HK-2 (cell line): ENCODE measurements at regions not wholly inside any gene's neighbourhood (a gene's known extent, or its start where the extent isn't known, plus 50 kb on each side); places are given as distances from the start of the nearest gene placed in this dataset.
"Not testable (repeated sequence)": the region's sequence is repeated elsewhere in the genome, so short reads cannot be mapped to it uniquely, and the experiment has no call there.

Experiments
- DNase-seq: peaks from one replicate; pipeline ENCODE4 v3.0.0-alpha.2; 2018; ENCODE audit not compliant: unreplicated experiment

DNA sequence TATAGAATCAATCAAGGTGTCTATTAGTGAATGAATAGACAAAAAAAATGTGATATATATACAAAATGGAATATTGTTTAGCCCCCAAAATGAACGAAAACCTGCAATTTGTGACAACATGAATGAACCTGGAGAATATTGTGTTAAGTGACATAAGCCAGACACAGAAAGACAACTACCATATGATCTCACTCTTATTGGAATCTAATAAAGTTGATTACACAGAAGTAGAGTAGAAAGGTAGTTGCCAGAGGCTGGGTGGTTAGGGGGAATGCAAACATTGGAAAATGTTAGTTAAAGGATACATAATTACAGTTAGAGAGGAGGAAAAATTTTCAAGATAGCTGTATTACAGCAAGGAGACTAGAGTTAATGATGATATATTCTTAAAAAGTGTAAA lies 1962.3 kb downstream of the EFNA5 start:
- no peak for DNase-seq

DNA sequence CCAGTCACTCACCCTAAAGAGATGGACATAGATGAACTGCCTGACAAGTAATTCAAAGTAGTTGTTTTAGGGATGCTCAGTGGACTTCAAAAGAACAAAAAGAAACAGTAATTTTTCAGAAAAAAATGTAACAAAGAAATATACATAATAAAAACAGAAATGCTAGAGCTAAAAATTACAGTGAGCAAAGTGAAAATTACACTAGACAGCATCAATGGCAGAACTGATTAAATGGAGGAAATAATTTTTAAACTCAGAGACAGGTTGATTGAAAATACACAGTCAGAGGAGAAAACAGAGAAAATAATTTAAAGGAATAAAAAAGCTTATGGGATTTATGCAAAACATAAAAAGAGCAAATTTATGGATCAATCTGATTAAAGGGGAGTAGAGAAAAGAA lies 1968.4 kb downstream of the EFNA5 start:
- no peak for DNase-seq

DNA sequence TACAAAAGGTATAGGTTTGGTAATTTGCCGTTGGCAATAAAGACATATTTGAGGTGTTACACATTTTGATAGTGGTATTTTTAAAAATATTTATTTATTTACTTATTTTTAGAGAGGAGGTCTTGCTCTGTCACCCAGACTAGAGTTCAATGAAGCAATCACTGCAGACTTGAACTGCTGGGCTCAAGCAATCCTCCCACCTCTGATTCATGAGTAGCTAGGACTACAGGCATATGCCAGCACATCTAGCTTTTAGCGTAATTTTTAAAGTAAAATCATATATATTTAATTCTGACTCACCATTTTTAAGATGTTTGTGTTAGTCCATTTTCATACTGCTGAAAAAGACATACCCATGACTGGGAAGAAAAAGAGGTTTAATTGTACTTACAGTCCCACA lies 1974.3 kb downstream of the EFNA5 start:
- no peak for DNase-seq

DNA sequence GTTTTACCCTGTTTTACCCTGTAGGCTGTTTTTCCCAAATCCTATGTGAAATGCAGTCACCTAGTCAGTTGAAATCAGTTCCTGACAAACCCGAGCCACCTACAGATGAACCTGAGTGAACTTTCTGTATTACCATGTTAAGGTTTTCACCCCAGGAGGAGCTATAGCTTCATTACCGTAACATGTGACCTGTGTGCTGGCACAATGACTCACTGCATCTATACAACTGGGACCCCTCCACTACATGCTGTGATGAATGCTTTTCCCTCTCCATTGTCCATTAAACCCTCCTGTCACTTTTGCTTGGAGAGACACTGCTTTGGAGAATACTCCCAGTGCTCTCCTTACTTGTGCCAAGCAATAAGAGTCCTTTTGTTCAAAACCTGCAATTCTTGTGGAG lies 1974.8 kb downstream of the EFNA5 start:
- no peak for DNase-seq

DNA sequence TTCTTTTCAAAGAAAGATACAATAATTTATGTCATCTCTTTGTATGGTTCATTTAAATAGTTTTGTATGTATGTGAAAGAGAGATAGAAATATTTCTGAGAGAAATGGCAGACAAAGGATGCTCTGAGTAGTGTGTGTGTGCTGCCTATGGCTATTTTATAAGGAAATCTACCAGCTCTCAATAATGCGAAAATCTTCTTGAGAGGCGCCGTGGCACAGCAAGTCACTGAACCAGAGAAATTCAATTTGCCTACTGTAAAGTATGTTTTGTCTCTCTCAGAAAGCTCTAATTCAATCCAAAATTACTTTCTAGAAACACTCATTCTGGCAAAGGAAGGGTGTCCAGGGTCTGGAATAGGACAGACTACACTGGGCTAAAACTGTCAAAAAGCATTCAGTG lies 1981.1 kb downstream of the EFNA5 start:
- no peak for DNase-seq

DNA sequence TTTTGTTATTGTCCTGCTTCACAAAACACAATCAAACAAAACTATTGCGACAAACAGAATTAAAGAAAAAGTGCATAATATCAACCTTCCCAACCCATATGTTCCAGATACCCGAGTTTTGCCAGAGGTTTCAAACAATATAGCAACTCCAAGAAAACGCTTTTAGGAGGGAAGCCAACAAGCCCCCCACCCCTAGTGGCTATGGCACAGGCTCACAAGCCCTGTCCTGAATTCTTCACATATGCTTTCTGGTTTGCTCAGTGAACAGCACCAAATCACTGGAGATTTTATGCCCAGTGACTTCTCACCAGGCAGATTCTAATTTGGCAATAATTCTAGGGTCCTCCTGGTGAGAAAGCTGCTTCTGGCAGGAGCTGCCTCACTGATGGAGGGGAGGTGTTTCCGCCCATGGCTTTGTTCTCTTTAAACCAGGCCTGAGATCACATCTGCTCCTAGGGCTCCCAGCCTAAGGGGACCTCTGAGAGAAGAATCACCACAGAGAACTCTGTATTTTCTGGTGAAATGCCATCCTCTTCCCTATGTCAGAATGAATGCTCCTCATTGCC lies 1982.4 kb downstream of the EFNA5 start:
- no peak for DNase-seq

DNA sequence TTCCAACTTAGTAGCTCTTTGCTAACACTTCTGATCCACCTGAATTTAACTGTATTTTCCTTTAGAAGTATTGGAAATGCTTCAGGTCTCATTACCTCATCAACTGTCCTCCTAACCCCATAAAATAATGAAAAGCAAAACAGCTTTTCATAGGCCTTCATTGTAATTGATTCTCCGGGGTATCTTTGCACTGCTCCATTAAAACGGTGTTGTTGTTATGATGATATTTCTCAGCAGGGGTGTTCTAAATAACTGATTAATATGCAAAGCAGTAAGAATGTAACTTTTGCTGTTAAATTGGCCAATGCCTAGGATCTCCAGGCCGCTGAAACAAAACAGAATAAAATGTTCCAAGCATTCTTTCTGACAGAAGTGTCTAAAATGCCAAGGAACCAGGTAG lies 1983.2 kb downstream of the EFNA5 start:
- DNase-seq = no peak

DNA sequence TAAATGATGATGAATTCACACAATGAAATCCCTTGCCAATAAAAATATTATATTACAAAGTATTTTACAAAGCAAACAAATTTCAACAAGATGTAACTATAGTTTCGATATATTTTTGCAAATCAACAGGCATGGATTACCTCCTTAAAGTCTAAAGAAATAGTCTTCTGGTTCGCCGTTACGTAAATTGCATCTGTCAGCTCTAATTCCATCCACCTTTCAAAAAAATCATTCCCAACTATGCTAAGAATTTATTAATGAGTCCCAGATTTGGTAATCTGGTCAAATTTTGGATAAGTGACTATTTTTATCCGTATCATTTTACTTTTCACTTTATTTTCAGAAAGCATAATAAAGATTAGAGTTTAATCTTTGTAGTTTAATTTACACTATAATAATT lies 1984.9 kb downstream of the EFNA5 start:
- DNase-seq = no peak

DNA sequence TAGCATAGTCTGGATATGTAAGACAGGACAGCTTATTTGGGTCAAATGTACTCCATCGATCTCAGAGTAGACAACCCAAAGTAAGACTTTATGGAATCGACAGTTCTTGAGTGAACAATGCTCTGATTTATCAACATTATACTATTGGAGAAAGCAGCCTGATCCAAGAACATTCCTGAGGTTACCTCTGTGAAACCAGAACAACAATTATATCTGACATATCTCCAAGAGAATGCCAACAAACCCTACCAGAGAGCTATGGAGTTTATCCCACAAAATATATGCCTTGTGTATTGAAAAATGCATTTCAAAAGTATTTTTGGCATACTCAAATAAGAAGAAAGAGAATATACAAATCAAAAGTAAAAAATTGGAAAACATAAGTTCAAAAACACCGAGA lies 1985.9 kb downstream of the EFNA5 start:
- DNase-seq = no peak

DNA sequence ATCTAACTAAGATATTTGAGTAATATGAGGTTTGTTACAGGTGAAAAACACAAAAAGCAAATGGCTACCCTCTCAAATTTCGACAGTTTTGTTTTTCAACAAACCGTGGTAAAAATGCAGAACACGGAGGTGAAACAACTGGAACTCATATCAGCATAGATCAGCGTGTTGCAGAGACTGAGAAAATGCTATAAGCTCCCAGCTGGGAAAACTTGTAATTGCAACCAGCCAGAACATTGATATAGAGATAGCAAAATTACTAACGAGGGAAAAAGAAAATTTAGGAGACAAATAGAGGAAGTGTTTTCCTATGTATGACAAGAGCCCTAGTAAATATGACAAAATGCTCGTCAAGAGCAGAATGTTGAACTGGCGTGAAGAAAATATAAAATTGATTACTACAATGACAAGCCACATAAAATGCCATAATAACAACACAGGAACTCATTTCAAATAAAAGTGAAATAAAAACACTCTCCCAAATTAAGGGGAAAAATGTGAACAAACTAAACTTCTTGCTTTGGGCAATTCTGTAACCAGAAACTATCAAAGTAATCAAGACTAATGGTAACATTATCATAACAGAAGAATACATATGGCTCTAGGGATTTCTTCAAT lies 1989.8 kb downstream of the EFNA5 start:
- DNase-seq = no peak

DNA sequence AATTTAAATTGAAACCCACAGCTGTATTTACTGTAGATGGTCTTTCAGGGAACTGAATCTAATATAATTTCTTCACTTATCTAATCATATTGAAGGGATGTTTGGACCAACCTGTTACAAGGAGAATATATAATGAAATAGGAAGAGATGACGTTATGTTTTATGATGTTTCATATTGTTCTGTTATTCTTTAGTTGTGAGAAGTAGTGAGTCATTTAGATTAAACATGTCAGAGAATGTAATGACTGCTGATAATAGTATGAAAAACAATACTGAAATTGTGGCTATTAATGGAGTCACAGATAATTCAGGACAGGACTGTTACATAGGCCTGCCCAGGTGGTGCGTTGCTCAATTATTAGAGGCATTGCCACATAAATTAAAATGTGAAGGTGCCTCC lies 1993.4 kb downstream of the EFNA5 start:
- no peak for DNase-seq

DNA sequence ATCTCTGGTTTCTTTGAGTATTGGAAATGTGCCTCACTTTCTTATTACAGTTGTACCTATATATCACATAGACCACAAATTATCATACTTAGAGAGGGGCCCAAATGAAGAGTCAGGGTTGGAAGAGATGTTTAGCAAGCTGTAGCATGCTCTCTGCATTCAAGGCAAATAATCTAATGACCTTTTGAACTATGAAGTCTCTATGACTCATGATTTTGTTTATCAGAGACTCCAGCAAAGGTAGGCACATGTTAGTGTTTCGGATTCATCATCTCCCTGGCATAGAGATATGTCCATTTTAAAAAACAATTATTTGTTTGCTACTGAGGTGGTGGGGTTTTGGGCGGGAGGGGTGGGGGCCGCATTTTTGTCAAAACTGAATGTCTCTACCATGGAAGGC lies 2000.1 kb downstream of the EFNA5 start:
- no peak for DNase-seq

DNA sequence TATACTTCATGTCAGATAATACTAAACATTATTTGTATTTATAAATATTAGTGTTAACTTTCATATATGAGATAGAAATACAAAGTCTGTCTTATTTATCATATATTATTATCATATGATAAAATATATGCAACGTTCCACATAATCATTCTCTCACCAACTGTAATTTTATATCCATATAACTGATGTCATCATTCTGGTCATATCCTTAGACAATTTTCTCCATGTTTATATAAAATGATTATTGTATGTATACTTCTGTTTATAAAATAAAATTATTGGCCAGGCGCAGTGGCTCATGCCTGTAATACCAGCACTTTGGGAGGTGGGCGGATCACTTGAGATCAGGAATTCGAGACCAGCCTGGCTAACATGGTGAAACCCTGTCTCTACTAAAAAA lies 2007.1 kb downstream of the EFNA5 start:
- no peak for DNase-seq

DNA sequence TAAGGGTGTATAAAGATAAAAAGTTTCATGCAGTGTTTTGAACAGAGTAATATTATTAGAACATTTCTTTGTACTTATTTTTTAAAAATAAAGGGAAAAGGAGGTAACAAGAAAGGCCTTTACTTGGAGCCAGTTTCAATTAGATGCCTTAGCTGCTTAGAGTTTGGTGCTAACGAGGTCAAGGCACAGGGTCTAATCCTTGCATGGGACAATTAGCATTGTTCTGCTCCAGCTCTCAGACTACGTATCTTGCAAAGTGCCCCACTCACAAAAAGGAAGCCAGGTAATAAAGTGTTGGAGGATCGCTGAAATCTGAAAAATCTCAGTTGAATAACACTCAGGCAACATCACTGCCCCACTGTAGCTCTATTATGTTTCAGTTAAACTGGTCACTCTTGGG lies 2011.3 kb downstream of the EFNA5 start:
- DNase-seq = no peak

DNA sequence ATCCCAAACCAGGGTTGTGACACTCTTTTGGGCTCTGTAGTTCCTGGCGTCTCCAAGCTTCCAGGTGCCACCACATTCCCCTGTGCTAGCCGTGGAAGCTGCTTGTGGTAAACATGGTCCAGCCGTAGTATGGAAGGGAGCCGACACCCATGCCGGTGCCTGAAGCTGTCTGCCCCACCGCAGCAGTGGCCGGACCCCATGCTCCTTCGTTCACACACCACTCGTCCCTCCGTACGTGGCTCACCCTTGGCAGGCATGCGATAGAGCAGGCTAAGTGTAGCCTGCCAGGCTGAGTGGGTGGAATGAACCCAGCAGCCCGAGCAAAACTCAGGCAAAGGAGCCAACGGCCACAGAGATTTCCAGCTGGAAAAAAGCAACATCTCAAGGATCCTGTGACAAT lies 2030.4 kb downstream of the EFNA5 start:
- DNase-seq = no peak

DNA sequence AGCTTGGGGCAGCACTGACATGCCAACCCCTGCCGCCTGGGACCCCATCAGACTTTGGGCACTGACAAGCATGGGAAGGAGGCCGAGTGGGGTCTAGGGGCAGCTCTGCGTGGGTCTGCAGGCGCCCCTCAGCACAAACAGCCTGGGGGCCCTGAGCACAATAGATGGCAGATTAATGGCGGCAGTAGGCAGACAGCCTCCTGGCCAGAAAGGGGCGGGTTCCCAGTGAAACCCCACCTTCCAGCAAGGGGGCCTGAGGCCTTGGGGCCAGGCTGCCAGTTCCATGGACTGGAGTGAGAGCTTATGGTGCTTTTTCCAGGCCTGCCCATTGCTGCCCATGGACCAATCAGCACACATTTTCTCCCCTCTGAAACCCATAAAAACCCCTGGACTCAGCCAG lies 2031.2 kb downstream of the EFNA5 start:
- DNase-seq = no peak

DNA sequence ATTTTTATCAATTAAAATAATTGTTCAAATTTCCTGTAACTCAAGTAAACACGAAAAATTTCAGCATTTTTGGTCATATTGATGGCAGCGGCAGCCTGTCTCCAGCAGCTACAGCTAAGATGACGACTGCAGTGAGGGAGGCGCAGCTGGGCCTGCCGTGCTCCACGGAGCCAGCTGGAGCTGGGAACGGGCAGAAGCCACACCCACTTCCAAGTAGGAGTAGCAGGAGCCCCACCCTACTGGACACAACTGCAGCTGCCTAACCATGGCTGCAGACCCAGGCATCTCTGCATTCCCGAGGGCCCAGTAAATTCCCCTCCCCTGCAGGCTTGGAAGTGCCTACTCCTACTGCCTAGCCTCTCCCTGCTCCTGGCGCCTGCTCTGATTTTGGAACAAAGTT lies 2031.7 kb downstream of the EFNA5 start:
- no peak for DNase-seq

DNA sequence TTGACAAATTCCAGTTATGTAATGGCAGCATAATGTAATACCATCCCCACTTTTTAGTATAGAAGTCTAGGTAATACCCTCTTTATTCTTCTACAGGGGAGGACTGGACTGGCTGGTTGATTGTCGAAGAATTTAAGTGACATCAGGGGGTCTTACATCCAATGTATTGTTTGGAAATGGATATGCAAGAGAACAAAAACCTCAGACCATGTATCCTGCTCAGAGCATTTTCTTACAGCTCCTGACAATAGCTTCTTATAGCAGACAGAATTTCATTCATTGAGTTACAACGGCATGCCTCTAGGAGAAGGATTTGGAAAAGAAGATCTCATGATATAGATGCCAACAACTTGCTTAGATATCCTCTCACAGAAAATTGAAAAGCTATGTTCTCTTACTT lies 2032.3 kb downstream of the EFNA5 start:
- DNase-seq = no peak

DNA sequence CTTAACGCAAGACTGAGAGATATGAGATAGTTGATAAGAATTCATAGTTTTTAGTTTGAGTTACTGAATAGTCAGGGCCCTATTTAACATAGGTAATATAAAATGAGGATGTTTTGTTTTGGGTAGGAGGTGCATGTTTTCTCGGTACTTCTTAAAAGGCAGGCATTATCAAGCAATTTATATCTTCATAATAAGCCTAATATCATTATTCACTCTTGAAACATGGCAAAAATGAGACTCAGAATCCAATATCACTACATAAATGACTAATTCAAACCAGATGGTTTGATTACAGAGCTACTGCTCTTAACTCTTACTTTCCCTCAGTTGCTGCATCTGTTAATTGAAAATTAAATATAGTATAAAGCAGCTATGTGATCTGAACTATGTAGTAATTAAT lies 2038.7 kb downstream of the EFNA5 start:
- DNase-seq = no peak

DNA sequence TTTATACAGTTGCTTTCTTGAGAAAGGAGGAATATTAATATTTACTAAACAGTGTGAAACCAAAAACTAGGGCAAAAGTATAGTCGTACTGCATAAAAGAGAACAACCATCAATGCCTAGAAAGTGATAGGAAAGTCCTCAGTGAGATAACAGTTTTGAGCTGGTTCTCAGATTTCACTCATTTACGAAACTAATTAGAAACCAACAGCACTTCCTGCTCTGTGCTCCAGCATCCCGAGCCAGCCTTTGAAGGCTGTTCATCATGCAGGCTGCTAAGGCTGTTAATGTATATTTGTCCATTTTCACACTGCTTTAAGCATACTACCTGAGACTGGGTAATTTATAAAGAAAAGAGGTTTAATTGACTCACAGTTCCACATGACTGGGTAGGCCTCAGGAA lies 2039.9 kb downstream of the EFNA5 start:
- no peak for DNase-seq

DNA sequence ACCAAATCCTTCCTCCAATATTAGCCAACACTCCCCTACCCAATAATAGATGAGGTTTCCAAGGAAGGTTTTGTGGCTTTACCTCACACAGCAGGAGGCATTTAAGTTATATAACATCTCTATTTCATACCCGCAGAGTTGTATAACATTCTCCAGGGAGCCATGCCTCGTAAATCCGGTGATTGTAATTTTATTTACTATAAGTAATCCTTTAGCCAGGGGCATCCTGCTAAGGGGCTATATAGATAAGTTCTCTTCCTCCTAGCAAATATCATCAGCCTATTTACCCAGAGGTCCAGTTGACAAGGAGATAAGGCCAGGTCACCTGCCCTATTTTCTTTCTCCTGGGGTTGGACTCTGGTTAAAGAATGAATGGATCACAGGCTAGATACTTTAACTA lies 2051.0 kb downstream of the EFNA5 start:
- no peak for DNase-seq

DNA sequence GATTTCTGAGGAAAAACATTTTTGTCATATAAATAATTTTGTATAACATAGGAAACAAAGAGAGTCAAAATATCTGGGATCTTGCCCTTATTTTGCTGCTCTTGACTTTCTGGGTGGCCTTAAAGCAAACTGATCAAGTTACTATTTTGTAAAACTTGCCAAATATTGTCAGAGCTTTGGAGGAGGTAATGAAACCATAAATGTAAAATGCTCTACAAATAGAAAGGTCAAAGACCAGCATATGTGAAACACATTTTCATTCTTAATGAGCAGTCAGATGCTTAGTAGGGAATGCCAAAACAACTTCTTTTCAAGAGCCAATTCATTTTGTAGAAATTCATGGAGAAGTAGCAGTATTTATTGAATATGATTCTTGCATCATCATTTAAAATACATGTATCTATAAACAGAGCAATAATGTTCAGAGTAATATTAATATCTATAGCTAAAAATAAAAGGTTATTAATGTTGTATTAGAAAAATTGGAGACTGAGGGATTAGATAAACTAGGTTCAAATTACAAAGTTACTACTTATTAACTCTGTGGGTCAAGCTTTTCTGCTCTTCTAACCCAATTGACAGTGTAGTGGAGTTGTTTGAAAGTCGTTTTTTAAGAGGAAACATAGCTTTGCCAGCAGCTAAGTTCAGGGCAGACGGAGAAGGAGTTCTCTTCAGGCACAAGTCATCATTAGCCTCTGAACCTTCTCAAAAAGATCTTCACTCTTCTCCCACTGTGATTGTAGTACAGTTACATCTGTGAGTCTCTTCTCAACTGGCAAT lies 2053.1 kb downstream of the EFNA5 start:
- no peak for DNase-seq

DNA sequence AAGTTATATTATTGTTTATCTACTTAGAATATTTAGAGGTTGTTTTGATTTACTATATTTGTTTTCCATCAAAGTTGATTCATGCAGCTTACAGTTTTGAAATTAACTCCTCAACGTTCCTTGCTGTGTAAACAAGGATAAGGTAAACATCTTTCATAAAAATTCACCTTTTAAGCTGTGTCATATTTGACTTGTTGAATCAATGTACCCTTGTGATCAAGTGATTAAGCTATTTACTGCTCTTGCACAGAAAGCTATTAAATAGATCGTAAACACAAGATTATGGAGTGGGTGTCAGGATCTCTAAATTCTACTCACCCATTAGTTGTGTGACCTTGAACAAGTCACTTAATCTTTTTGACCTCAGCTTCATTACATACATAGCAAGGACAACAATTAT lies 2054.0 kb upstream of the NUDT12 start:
- DNase-seq = no peak

DNA sequence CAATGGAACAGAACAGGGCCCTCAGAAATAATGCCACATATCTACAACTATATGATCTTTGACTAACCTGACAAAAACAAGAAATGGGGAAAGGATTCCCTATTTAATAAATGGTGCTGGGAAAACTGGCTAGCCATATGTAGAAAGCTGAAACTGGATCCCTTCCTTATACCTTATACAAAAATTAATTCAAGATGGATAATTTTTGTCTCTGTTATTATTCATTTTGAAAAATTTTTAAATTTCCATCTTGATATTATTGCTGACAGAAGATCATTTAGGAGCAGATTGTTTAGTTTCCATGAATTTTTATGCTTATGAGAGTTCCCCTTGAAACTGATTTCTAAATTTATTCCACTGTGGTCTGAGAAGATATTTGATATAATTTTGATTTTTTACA lies 2039.8 kb upstream of the NUDT12 start:
- DNase-seq = not testable (repeated sequence)
